Uterus (tissue), 3 donors: ENCODE measurements at regions not wholly inside any gene's neighbourhood (a gene's known extent, or its start where the extent isn't known, plus 50 kb on each side); places are given as distances from the start of the nearest gene placed in this dataset.

Experiments used
- DNase-seq, 2 donors: peaks; one replicate each; pipeline ENCODE4 v3.0.0-alpha.2; 2019 to 2020
- H3K27ac ChIP-seq, 2 donors: fragments of 200-600 bp; sonication (generic); 1 replicate in 1 of 2; 2 replicates in 1 of 2; pipeline ENCODE4 v1.5.1; 2016 to 2018
- H3K27me3 ChIP-seq, 2 donors: fragments of 200-600 bp; sonication (generic); one replicate each; pipeline ENCODE4 v1.5.1; 2018 to 2019; ENCODE audit warnings: control low read depth in 1 of 2
- H3K36me3 ChIP-seq, 2 donors: fragments of 200-600 bp; sonication (generic); one replicate each; pipeline ENCODE4 v1.5.1; 2019; ENCODE audit warnings: control low read depth in 1 of 2
- H3K4me1 ChIP-seq, 2 donors: fragments of 200-600 bp; sonication (generic); one replicate each; pipeline ENCODE4 v1.5.1; 2018 to 2019; ENCODE audit warnings: control low read depth in 1 of 2
- H3K4me3 ChIP-seq, 2 donors: fragments of 200-600 bp; sonication (generic); 1 replicate in 1 of 2; 2 replicates in 1 of 2; pipeline ENCODE4 v1.5.1; 2018 to 2019; ENCODE audit warnings: mild to moderate bottlenecking in 1 of 2
- H3K9me3 ChIP-seq, 2 donors: fragments of 200-600 bp; sonication (generic); one replicate each; pipeline ENCODE4 v1.5.1; 2019; ENCODE audit warnings: control low read depth in 1 of 2
- CTCF ChIP-seq, 4 experiments: fragments of 200-600 bp in 2 of 4; fragments of 450-650 bp in 2 of 4; sonication (generic) in 2 of 4; IDR thresholded peaks; one replicate each; pipeline ENCODE4 v1.5.1; 2016 to 2019; ENCODE audit warnings: antibody characterized with exemption in 4 of 4, mild to moderate bottlenecking in 2 of 4, moderate library complexity in 1 of 4
- POLR2A ChIP-seq, 2 donors: fragments of 450-650 bp; IDR thresholded peaks; one replicate each; pipeline ENCODE4 v1.6.1; 2016; ENCODE audit warnings: antibody characterized with exemption in 2 of 2, mild to moderate bottlenecking in 1 of 2, moderate library complexity in 1 of 2
- intact Hi-C: fragments of 100-400 bp; cut with DNase I; formaldehyde crosslinking; loops from one replicate; pipeline ENCODE4 v1.15.1; 2023; ENCODE audit warnings: low total_unique reads
- donor health status: DM: yes; HTN: yes; CAD: no.

DNA sequence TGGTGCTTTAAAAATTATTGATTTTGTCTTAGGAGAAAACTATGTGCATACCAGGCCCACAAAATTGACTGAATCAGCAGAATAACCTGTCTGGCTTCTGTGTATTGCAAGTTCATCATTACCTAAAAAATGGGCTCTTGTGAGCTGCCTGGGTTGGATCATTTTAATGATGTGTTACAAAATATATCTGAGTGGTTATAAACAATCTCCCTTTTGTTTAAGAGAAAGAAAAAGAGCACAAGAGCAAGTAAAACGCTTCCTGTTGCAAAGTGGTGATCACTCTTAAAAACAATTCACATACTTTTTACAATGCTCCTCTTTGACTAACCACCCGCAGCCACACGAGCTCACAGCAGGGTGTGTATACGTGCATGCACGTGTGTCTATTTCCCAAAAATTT is 335.1 kb downstream of the HDGFL1 start:
- no peak for TF ChIP-seq CTCF (IDR thresholded peaks at IDR 0.05)
- no peak for TF ChIP-seq POLR2A (IDR thresholded peaks at IDR 0.05)
- Histone ChIP-seq H3K36me3 (no peaks in the 10 kb centered on the region), H3K27me3 (no peaks in the 10 kb centered on the region), H3K4me3 (no peak overlapping the region), H3K27ac (peak overlapping the region in 1 of 2 donors; percentile 35), H3K4me1 (no peaks in the 10 kb centered on the region), H3K9me3 (no peaks in the 10 kb centered on the region)
- intact Hi-C loops, result no loop called here
- no peak for DNase-seq

- H3K27ac ChIP-seq, result no peak overlapping the region
- no peak for DNase-seq
Measured at GRCh38 chr6:22906091-22906549, 336.8 kb downstream of the HDGFL1 start.

DNA sequence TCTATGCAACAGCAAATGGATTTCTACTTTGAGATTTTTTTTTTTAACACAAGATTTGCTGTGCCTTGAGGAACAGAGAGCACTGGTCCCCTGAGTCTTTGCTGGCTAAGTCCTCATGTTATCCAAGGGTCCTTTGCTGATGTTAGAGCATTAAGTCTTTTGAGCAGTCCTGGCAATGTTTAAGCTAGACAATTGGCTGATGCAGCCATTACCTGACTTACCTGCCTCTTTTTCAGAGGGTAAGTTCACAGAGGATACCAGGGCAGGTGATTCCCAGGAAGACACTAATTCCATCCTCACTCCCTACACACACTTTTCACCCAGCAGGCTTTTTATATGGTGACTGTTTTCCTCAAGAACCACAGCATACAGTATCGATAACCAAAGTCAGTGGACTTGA is 337.7 kb downstream of the HDGFL1 start:
- no peak for DNase-seq
- no peaks in the 10 kb centered on the region for H3K9me3 ChIP-seq
- TF ChIP-seq CTCF (IDR thresholded peaks at IDR 0.05) (no peak), POLR2A (IDR thresholded peaks at IDR 0.05) (no peak)
- no peak overlapping the region for H3K4me3 ChIP-seq
- H3K4me1 ChIP-seq, result no peaks in the 10 kb centered on the region
- no peak overlapping the region for H3K27ac ChIP-seq
- no peaks in the 10 kb centered on the region for H3K27me3 ChIP-seq
- no peaks in the 10 kb centered on the region for H3K36me3 ChIP-seq
- intact Hi-C loops, result no loop called here

More at GRCh38 chr6:22906091-22906549, 336.8 kb downstream of the HDGFL1 start:
- Histone ChIP-seq H3K27me3 (no peaks in the 10 kb centered on the region), H3K36me3 (no peaks in the 10 kb centered on the region), H3K4me3 (no peak overlapping the region), H3K4me1 (no peaks in the 10 kb centered on the region), H3K9me3 (no peaks in the 10 kb centered on the region)
- TF ChIP-seq POLR2A (IDR thresholded peaks at IDR 0.05) (no peak), CTCF (IDR thresholded peaks at IDR 0.05) (peak in 3 of 4 experiments; percentile 16 to 29 (median 19))
- intact Hi-C loops, result no loop called here

DNA sequence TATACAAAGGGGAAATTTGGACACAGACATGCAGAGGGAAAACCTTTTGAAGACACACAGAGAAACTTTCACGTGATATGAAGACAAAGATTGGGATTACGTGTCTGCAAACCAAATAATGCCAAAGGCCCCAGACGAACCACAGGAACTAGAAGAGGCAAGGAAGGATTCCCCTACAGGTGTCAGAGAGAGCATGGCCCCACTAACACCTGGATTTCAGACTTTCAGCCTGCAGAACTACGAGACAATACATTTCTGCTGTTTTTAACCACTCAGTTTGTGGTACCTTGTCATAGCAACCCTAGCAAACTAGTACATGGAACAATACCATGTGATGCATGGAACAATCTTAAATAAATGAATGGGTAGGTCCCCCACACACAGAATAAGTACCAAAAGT is 341.0 kb downstream of the HDGFL1 start:
- H3K27ac ChIP-seq, result no peak overlapping the region
- H3K36me3 ChIP-seq, result no peaks in the 10 kb centered on the region
- H3K9me3 ChIP-seq, result no peaks in the 10 kb centered on the region
- intact Hi-C loops, result no loop called here
- no peak overlapping the region for H3K4me3 ChIP-seq
- no peaks in the 10 kb centered on the region for H3K4me1 ChIP-seq
- TF ChIP-seq CTCF (IDR thresholded peaks at IDR 0.05) (no peak), POLR2A (IDR thresholded peaks at IDR 0.05) (no peak)
- DNase-seq, result no peak
- no peaks in the 10 kb centered on the region for H3K27me3 ChIP-seq

GRCh38 chr6:22913612-22914011 is 344.2 kb downstream of the HDGFL1 start:
- TF ChIP-seq CTCF (IDR thresholded peaks at IDR 0.05) (no peak), POLR2A (IDR thresholded peaks at IDR 0.05) (no peak)
- no peak for DNase-seq
- Histone ChIP-seq H3K27ac (no peak overlapping the region), H3K9me3 (no peaks in the 10 kb centered on the region), H3K27me3 (no peaks in the 10 kb centered on the region), H3K36me3 (no peaks in the 10 kb centered on the region), H3K4me3 (no peak overlapping the region), H3K4me1 (no peaks in the 10 kb centered on the region)
- intact Hi-C loops, result no loop called here
